GM18873 (cell line): ENCODE measurements at regions not wholly inside any gene's neighbourhood (a gene's known extent, or its start where the extent isn't known, plus 50 kb on each side); places are given as distances from the start of the nearest gene placed in this dataset.
"Not testable (repeated sequence)": the region's sequence is repeated elsewhere in the genome, so short reads cannot be mapped to it uniquely, and the experiment has no call there.

Experiments
- ATAC-seq: cut with Tn5 transposase; IDR thresholded peaks from one replicate; pipeline ENCODE4 v1.9.1; 2021; ENCODE audit warnings: mild to moderate bottlenecking, moderate library complexity, moderate number of reproducible peaks; ENCODE audit not compliant: unreplicated experiment, low FRiP score

- ATAC-seq = not testable (repeated sequence)
These were observed 447.1 kb downstream of the ETS1 start for GRCh38 chr11:128140293-128140692.

- ATAC-seq = no peak
These were observed 451.9 kb downstream of the ETS1 start for GRCh38 chr11:128135451-128135850.

DNA sequence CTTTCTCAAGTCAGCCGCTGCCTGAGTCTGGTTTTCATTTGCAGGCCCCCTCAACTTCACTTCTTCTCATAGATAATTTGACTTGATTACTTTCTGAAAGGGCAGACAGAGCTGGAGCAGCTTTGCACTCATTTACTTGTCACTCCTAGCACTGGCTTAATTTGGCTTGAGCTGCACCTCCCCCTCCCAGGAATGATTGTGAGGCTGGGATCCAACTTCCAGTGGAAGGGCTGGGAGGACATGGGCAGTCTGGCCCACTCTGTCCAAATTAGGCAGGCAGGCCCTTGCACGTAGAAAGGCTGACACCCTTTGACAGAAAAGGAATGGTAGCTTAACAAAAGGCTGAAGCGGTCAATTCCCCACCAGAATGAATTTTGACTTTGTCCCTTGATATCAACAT is 453.9 kb downstream of the ETS1 start:
- no peak for ATAC-seq

GRCh38 chr11:128130052-128130451 is 457.3 kb downstream of the ETS1 start:
- no peak for ATAC-seq

GRCh38 chr11:128125723-128126122 is 461.6 kb downstream of the ETS1 start:
- ATAC-seq = no peak

- no peak for ATAC-seq
These were observed 470.5 kb downstream of the ETS1 start for GRCh38 chr11:128116885-128117284.

- no peak for ATAC-seq
These were observed 470.9 kb downstream of the ETS1 start for GRCh38 chr11:128116447-128116846.

GRCh38 chr11:128105950-128106349 is 481.4 kb downstream of the ETS1 start:
- ATAC-seq = no peak

GRCh38 chr11:128105511-128105910 is 481.8 kb downstream of the ETS1 start:
- ATAC-seq = no peak

DNA sequence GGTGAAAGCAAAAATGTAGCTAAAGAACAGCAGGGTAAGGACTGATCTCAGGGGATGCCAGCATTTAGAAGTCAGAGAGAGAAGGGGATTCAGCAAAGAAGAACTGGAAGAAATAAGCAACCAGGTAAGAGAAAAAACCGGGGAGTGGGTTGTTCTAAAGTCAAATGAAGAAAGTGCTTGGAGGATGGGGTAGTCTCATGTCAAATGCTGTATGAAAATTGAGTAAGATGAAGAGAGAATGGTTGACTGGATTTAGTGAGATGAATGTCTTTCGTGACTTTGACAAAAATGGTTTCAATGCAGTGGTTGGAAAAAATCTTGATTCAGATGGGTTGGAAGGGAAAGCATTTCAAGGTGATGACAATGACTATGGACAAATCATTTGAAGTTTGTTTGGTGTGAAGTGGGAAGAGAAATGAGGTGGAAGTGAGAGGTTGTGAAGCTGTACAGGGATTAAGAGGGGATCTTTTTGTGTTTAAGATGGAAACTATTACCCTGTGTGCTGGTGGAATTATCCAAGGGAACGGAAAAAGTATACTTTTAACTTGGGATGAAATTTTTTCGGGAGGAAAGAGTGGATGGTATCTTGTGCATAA is 484.0 kb downstream of the ETS1 start:
- ATAC-seq = no peak

- no peak for ATAC-seq
These were observed 488.6 kb downstream of the ETS1 start for GRCh38 chr11:128098781-128099180.

GRCh38 chr11:128095466-128095981 is 491.8 kb downstream of the ETS1 start:
- no peak for ATAC-seq

DNA sequence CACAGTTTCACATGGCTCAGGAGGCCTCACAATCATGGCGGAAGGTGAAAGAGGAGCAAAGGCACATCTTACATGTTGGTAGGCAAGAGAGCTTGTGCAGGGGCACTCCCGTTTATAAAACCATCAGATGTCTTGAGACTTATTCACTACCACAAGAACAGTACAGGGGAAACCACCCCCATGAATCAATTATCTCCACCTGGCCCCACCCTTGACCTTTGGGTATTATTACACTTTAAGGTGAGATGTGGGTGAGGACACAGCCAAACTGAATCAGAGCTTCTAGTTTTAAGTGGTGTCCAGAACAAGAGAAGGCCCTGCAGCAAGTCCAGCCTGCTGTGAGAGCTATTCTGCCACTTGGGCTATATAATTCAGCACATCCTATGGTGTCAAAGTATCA is 493.7 kb downstream of the ETS1 start:
- ATAC-seq = no peak

- no peak for ATAC-seq
These were observed 497.4 kb downstream of the ETS1 start for GRCh38 chr11:128089962-128090361.

DNA sequence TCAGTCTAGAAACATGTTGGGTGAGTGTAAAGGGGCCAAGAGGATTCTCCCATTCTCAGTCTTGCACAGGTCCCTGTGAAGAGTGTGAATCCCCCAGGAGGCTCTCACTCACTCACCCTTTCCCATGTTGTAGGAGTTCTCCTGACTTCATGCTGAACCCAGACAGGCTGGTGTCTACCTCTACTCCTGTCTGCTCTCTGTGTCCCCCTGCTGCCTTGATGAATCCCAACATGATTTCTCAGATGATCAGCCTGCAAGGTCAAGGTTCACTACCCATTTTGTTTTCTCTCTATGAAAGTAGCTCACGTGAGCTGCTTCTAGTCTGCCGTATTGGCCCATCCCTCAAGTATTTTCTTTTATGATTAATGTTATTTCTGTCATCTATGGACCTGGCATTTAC is 500.6 kb downstream of the ETS1 start:
- ATAC-seq = no peak

GRCh38 chr11:128085276-128085675 is 502.1 kb downstream of the ETS1 start:
- no peak for ATAC-seq

- ATAC-seq = no peak
These were observed 504.8 kb downstream of the ETS1 start for GRCh38 chr11:128082574-128082973.

DNA sequence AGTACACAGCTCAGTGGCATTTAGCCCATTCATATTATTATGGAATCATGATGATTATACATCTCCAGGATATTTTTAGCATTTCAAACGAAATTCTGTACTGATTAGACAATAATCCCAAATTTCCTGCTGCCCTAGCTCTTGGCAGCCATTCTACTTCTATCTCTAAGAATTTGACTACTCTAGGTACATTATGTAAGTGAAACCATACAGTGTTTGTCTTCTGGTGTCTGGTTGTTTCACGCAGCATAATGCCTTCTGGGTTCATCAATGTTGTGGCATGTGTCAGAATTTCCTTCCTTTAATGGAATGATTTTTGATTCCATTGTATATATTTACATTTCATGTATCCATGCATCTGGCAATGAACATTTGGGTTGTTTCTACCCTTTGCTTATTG is 517.7 kb downstream of the ETS1 start:
- no peak for ATAC-seq

- ATAC-seq = no peak
These were observed 519.6 kb downstream of the ETS1 start for GRCh38 chr11:128067780-128068179.

GRCh38 chr11:128066399-128066798 is 521.0 kb downstream of the ETS1 start:
- no peak for ATAC-seq

DNA sequence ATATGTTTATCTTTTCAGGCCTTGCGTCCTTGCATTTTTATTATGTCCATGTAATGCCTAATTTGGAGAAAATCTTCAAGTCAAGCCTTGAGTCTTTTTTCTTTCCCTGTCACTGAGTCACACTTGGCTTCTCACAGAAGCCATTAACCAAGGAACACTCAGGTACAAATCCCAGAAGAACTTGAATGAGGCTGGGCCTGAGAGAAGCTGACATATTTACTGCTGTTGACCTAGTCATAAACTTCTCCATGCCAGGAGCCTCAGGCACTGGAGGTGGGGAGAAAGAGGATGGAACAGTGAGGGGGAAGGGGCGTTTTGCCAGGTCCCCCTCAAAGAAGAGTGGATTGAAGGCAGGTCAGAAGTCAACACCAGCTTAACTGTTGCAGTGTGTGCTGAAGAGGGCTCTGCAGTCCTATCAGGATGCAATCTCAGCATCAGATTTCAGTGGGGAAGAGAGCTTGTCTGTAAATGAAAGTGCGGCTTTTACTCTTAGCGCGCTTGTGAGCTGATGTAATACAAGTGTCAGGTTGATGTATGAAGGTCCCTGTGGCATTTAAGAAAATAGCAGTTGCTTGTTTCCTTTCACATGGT is 526.0 kb downstream of the ETS1 start:
- ATAC-seq = no peak

DNA sequence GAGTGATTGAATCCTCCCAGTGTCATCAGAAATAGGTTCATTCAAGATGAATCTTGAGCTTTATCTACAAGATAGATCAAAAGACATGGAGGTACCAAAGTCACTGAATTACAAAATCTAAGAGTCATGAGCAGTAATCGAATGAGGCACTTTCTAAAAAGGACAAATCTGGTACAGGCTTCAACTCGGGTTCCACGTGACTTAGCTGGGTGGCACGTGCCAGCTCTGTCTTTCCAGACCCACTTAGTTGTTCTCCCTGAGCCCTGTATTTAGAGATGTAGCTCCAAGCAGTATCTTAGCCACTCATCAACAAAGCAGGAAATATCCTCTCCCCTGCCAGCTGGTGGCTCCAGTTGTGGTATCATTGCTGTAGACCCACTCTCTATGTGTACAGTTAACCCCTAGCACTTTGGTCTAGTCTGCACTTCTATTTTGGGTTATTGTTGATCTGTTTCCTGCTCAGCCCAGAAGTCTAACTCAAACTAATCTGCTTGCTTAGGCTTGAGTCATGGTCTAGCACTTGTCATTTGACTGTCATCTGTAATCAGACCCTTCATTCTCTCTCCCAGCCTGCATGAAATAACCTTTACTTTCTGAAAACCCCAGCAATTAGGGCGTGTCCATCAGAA is 528.7 kb downstream of the ETS1 start:
- no peak for ATAC-seq
